GM12864 (cell line): ENCODE measurements at regions not wholly inside any gene's neighbourhood (a gene's known extent, or its start where the extent isn't known, plus 50 kb on each side); places are given as distances from the start of the nearest gene placed in this dataset.

Source experiments
- DNase-seq: peaks from one replicate; pipeline ENCODE4 v3.0.0-alpha.2; 2011; ENCODE audit warnings: low read depth
- H3K4me3 ChIP-seq: 2 replicates; pipeline ENCODE4 v1.5.1; 2011; ENCODE audit warnings: mild to moderate bottlenecking, low read depth, low read length, control low read depth
- CTCF ChIP-seq: IDR thresholded peaks from 2 replicates; pipeline ENCODE4 v1.5.1; 2011; ENCODE audit warnings: low read depth, mild to moderate bottlenecking, moderate library complexity, low read length, control low read depth, inconsistent platforms; ENCODE audit errors: missing control alignments

- no peak overlapping the region for H3K4me3 ChIP-seq
- peak; percentile 17 for TF ChIP-seq CTCF
- DNase-seq, result no peak
Measured at GRCh38 chr15:89421219-89421618, 75.2 kb downstream of the RHCG start.

GRCh38 chr15:89419370-89419984 is 76.9 kb downstream of the RHCG start:
- no peak for DNase-seq
- H3K4me3 ChIP-seq, result no peak overlapping the region
- no peak for TF ChIP-seq CTCF

- TF ChIP-seq CTCF, result no peak
- DNase-seq, result no peak
- H3K4me3 ChIP-seq, result no peak overlapping the region
Measured at GRCh38 chr15:89417206-89417725, 79.1 kb downstream of the RHCG start.

GRCh38 chr15:89416339-89417183 is 79.8 kb downstream of the RHCG start:
- no peak overlapping the region for H3K4me3 ChIP-seq
- peak; percentile 96 for TF ChIP-seq CTCF
- DNase-seq, result no peak

- TF ChIP-seq CTCF, result no peak
- H3K4me3 ChIP-seq, result no peak overlapping the region
- no peak for DNase-seq
Measured at GRCh38 chr15:89414571-89414970, 79.9 kb upstream of the POLG start.

GRCh38 chr15:89413877-89414276 is 79.3 kb upstream of the POLG start:
- no peak for DNase-seq
- TF ChIP-seq CTCF, result no peak
- no peak overlapping the region for H3K4me3 ChIP-seq
